Nucleus accumbens (tissue), 56 donors: ENCODE measurements at regions not wholly inside any gene's neighbourhood (a gene's known extent, or its start where the extent isn't known, plus 50 kb on each side); places are given as distances from the start of the nearest gene placed in this dataset.
A peak's percentile ranks its signal among the peaks of the same experiment; 100 is the strongest.

Experiments
- DNase-seq, 56 donors: peaks; one replicate each; lab custom pipeline; 2025; lab: John Stamatoyannopoulos, UW

GRCh38 chr11:19597876-19598275 is 114.8 kb upstream of the NAV2 start:
- peak in 1 of 56 donors; percentile 39 for DNase-seq

GRCh38 chr11:19597206-19597605 is 115.4 kb upstream of the NAV2 start:
- DNase-seq, result peak in 1 of 56 donors; percentile 22

- DNase-seq, result peak in 9 of 56 donors; percentile 9 to 47 (median 20)
These were observed 116.5 kb upstream of the NAV2 start for GRCh38 chr11:19595840-19596751.

GRCh38 chr11:19595499-19595839 is 117.2 kb upstream of the NAV2 start:
- no peak for DNase-seq

GRCh38 chr11:19594326-19594725 is 118.3 kb upstream of the NAV2 start:
- DNase-seq, result no peak

GRCh38 chr11:19592842-19593241 is 119.8 kb upstream of the NAV2 start:
- no peak for DNase-seq

GRCh38 chr11:19589567-19590260 is 122.9 kb upstream of the NAV2 start:
- DNase-seq, result peak in 9 of 56 donors; percentile 12 to 35 (median 21)

- no peak for DNase-seq
These were observed 124.7 kb upstream of the NAV2 start for GRCh38 chr11:19587979-19588378.

- DNase-seq, result no peak
These were observed 132.0 kb upstream of the NAV2 start for GRCh38 chr11:19580646-19581045.

- DNase-seq, result no peak
These were observed 132.7 kb upstream of the NAV2 start for GRCh38 chr11:19579957-19580356.

GRCh38 chr11:19578871-19579270 is 133.8 kb upstream of the NAV2 start:
- no peak for DNase-seq

GRCh38 chr11:19577976-19578619 is 134.5 kb upstream of the NAV2 start:
- peak in 42 of 56 donors; percentile 19 to 84 (median 60) for DNase-seq

GRCh38 chr11:19577391-19577975 is 135.2 kb upstream of the NAV2 start:
- peak in 4 of 56 donors; percentile 52 to 79 (median 75) for DNase-seq

- DNase-seq, result no peak
These were observed 135.7 kb upstream of the NAV2 start for GRCh38 chr11:19576903-19577302.

GRCh38 chr11:19576054-19576453 is 136.6 kb upstream of the NAV2 start:
- DNase-seq, result no peak

- DNase-seq, result no peak
These were observed 137.7 kb upstream of the NAV2 start for GRCh38 chr11:19574916-19575315.

- no peak for DNase-seq
These were observed 139.0 kb upstream of the NAV2 start for GRCh38 chr11:19573666-19574065.

- no peak for DNase-seq
These were observed 140.7 kb upstream of the NAV2 start for GRCh38 chr11:19571906-19572305.

- DNase-seq, result no peak
These were observed 141.7 kb upstream of the NAV2 start for GRCh38 chr11:19570889-19571288.

- no peak for DNase-seq
These were observed 144.6 kb upstream of the NAV2 start for GRCh38 chr11:19567996-19568395.
